Upper lobe of right lung (tissue), 1 donor: ENCODE measurements at regions not wholly inside any gene's neighbourhood (a gene's known extent, or its start where the extent isn't known, plus 50 kb on each side); places are given as distances from the start of the nearest gene placed in this dataset.
A peak's percentile ranks its signal among the peaks of the same experiment; 100 is the strongest.

Experiments
- ATAC-seq: fragments of 200-7000 bp; cut with Tn5 transposase; one replicate; pipeline ENCODE4 v1.9.1; 2020; ENCODE audit warnings: mild to moderate bottlenecking, moderate library complexity
- DNase-seq: peaks from one replicate; pipeline ENCODE4 v3.0.0-alpha.2; 2020
- H3K27ac ChIP-seq: fragments of 200-600 bp; one replicate; pipeline ENCODE4 v1.8.0; 2022
- H3K27me3 ChIP-seq: fragments of 200-600 bp; one replicate; pipeline ENCODE4 v1.8.0; 2022; ENCODE audit warnings: mild to moderate bottlenecking
- H3K36me3 ChIP-seq: fragments of 200-600 bp; one replicate; pipeline ENCODE4 v1.8.0; 2022
- H3K4me1 ChIP-seq: fragments of 200-600 bp; one replicate; pipeline ENCODE4 v1.8.0; 2022
- H3K4me3 ChIP-seq: fragments of 200-600 bp; one replicate; pipeline ENCODE4 v1.8.0; 2022; ENCODE audit warnings: mild to moderate bottlenecking
- H3K9me3 ChIP-seq: fragments of 200-600 bp; one replicate; pipeline ENCODE4 v1.8.0; 2022
- intact Hi-C: fragments of 100-400 bp; cut with DNase I; formaldehyde crosslinking; loops from one replicate; pipeline ENCODE4 v1.11.0; 2022
- TF ChIP-seq, protein P1 (sequence below): fragments of 200-600 bp; IDR thresholded peaks from one replicate; pipeline ENCODE4 v1.8.0; 2022; ENCODE audit warnings: antibody characterized with exemption
- donor health status: DM: no; HTN: yes; CAD: no; lungs with severe emphysema.

DNA sequence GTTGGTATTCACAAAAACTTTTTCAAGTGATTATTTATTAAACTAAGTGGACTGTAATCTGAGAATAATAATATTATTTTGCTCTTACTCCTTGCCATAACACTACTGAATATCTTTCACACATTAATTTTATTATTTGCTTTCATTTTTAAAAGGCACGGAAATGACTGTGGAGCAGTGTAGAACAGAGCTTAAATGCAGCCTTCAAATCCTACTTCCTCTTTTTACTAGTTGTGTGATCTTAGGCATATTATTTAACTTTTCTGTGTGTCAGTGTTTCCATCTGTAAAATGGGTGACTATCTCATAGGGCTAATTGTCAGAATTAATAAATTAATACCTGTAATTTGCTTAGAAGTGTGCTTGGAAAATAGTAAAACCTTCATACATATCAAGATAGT, 55.5 kb upstream of the SLC8A1 start:
- H3K4me1 ChIP-seq = peaks cover 5% of the 10 kb centered on the region
- TF ChIP-seq, protein P1, sequence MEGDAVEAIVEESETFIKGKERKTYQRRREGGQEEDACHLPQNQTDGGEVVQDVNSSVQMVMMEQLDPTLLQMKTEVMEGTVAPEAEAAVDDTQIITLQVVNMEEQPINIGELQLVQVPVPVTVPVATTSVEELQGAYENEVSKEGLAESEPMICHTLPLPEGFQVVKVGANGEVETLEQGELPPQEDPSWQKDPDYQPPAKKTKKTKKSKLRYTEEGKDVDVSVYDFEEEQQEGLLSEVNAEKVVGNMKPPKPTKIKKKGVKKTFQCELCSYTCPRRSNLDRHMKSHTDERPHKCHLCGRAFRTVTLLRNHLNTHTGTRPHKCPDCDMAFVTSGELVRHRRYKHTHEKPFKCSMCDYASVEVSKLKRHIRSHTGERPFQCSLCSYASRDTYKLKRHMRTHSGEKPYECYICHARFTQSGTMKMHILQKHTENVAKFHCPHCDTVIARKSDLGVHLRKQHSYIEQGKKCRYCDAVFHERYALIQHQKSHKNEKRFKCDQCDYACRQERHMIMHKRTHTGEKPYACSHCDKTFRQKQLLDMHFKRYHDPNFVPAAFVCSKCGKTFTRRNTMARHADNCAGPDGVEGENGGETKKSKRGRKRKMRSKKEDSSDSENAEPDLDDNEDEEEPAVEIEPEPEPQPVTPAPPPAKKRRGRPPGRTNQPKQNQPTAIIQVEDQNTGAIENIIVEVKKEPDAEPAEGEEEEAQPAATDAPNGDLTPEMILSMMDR = no peak
- ATAC-seq = no peak
- no peaks in the 10 kb centered on the region for H3K27me3 ChIP-seq
- no peak for DNase-seq
- intact Hi-C loops = no loop called here
- no peak overlapping the region for H3K27ac ChIP-seq
- H3K4me3 ChIP-seq = no peak overlapping the region
- no peaks in the 10 kb centered on the region for H3K9me3 ChIP-seq
- no peaks in the 10 kb centered on the region for H3K36me3 ChIP-seq

- no peaks in the 10 kb centered on the region for H3K36me3 ChIP-seq
- no peaks in the 10 kb centered on the region for H3K27me3 ChIP-seq
- H3K9me3 ChIP-seq = no peaks in the 10 kb centered on the region
- peaks cover 5% of the 10 kb centered on the region for H3K4me1 ChIP-seq
- intact Hi-C loops = no loop called here
- no peak overlapping the region for H3K27ac ChIP-seq
- no peak overlapping the region for H3K4me3 ChIP-seq
- DNase-seq (no peak), ATAC-seq (no peak)
- TF ChIP-seq, protein P1 = no peak
These were observed 58.4 kb upstream of the SLC8A1 start for GRCh38 chr2:40510304-40510703.

DNA sequence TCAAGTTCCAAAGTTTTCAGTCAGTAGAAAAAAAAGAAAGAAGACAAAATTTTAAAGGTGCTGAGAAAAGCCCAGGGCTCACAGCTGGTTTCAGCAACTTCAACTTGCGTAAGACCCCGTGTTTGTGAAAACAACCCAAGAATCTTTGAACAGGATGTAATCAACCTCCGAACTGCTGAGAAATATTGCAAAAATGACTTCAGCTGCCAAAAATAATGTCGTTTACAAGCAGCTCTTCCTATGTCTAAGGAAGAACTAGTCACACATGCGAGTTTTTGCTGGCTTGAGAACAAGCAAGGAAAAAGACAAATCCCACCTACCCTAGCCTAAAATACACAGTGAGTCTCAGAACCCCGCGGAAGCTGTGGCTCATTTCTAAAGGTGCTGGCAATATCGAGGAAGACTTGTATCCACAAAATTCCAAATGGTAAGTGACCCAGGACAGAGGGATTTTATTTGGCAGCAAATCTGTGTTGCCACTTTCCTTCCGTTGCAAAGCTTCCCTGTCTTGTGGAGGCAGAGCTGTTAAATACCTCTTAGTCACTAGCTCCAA, 59.8 kb upstream of the SLC8A1 start:
- Histone ChIP-seq H3K9me3 (no peaks in the 10 kb centered on the region), H3K36me3 (no peaks in the 10 kb centered on the region), H3K27me3 (no peaks in the 10 kb centered on the region), H3K4me3 (peak overlapping the region; percentile 35), H3K4me1 (peaks cover 5% of the 10 kb centered on the region), H3K27ac (peak overlapping the region; percentile 72)
- ATAC-seq (peak; percentile 62), DNase-seq (no peak)
- intact Hi-C loops = no loop called here
- TF ChIP-seq, protein P1 = no peak

- H3K4me3 ChIP-seq = peak overlapping the region; percentile 35
- ATAC-seq (no peak), DNase-seq (no peak)
- H3K27ac ChIP-seq = peak overlapping the region; percentile 72
- intact Hi-C loops = no loop called here
- peaks cover 5% of the 10 kb centered on the region for H3K4me1 ChIP-seq
- no peaks in the 10 kb centered on the region for H3K9me3 ChIP-seq
- no peaks in the 10 kb centered on the region for H3K27me3 ChIP-seq
- TF ChIP-seq, protein P1 = no peak
- no peaks in the 10 kb centered on the region for H3K36me3 ChIP-seq
These were observed 60.4 kb upstream of the SLC8A1 start for GRCh38 chr2:40512256-40512655.

- H3K36me3 ChIP-seq = no peaks in the 10 kb centered on the region
- H3K27me3 ChIP-seq = no peaks in the 10 kb centered on the region
- no peaks in the 10 kb centered on the region for H3K9me3 ChIP-seq
- H3K4me1 ChIP-seq = peaks cover 8% of the 10 kb centered on the region
- TF ChIP-seq, protein P1 = no peak
- ATAC-seq (no peak), DNase-seq (no peak)
- peak overlapping the region; percentile 72 for H3K27ac ChIP-seq
- H3K4me3 ChIP-seq = peak overlapping the region; percentile 35
- intact Hi-C loops = no loop called here
These were observed 61.3 kb upstream of the SLC8A1 start for GRCh38 chr2:40513201-40513600.

GRCh38 chr2:40516604-40517003, 64.7 kb upstream of the SLC8A1 start:
- no peak for DNase-seq
- intact Hi-C loops = no loop called here
- no peak for ATAC-seq

More at GRCh38 chr2:40516604-40517003, 64.7 kb upstream of the SLC8A1 start:
- TF ChIP-seq, protein P1 = no peak
- Histone ChIP-seq H3K4me1 (peaks cover 3% of the 10 kb centered on the region), H3K4me3 (no peak overlapping the region), H3K36me3 (no peaks in the 10 kb centered on the region), H3K9me3 (no peaks in the 10 kb centered on the region), H3K27me3 (no peaks in the 10 kb centered on the region), H3K27ac (no peak overlapping the region)
